GM12878 (cell line): ENCODE measurements at regions not wholly inside any gene's neighbourhood (a gene's known extent, or its start where the extent isn't known, plus 50 kb on each side); places are given as distances from the start of the nearest gene placed in this dataset.
A peak's percentile ranks its signal among the peaks of the same experiment; 100 is the strongest.

Experiments used
- CEBPZ ChIP-seq: fragments of 150-350 bp; IDR thresholded peaks from 2 replicates; pipeline ENCODE4 v1.6.1; 2016; ENCODE audit warnings: low read depth, low read length
- SMAD1 ChIP-seq: fragments of 450-650 bp; IDR thresholded peaks from 2 replicates; pipeline ENCODE4 v1.6.1; 2018; ENCODE audit warnings: mild to moderate bottlenecking, low read depth; ENCODE audit not compliant: partially characterized antibody
- SP1 ChIP-seq: IDR thresholded peaks from one replicate; pipeline ENCODE4 v1.6.1; 2011; ENCODE audit warnings: low read depth, low read length
- SREBF2 ChIP-seq: IDR thresholded peaks from 2 replicates; pipeline ENCODE4 v1.6.1; 2012; ENCODE audit warnings: mild to moderate bottlenecking, low read length
- USF2 ChIP-seq: IDR thresholded peaks from 2 replicates; pipeline ENCODE4 v1.6.1; 2011; ENCODE audit warnings: low read depth, low read length, improper control_type of control experiment, borderline replicate concordance
- ZNF217 ChIP-seq: fragments of 450-650 bp; IDR thresholded peaks from 2 replicates; pipeline ENCODE4 v1.6.1; 2017; ENCODE audit warnings: antibody characterized with exemption, mild to moderate bottlenecking

GRCh38 chr1:25033828-25034705 lies 104.0 kb upstream of the RUNX3 start (continued):
- no peak; the same call in 1 of the 2 replicates for TF ChIP-seq USF2
- no peak for TF ChIP-seq CEBPZ
- peak; percentile 41 for TF ChIP-seq SMAD1
- no peak; the same call in 1 of the 2 replicates for TF ChIP-seq ZNF217
- TF ChIP-seq SREBF2, result no peak
- peak; percentile 71 for TF ChIP-seq SP1
